ENCODE measurements at regions not wholly inside any gene's neighbourhood (a gene's known extent, or its start where the extent isn't known, plus 50 kb on each side); places are given as distances from the start of the nearest gene placed in this dataset.

- no peak for DNase-seq
- no peak overlapping the region for H3K27ac ChIP-seq (ENCODE audit: low read depth in 1 of 2, low read length in 2 of 2)
- WGBS (ENCODE audit: insufficient coverage), result 100% methylated on average over 3 of the region's 4 CpGs
- peaks cover 0 to 1% (median 0%) of the 10 kb centered on the region in 3 donors for H3K27me3 Mint-ChIP-seq (ENCODE audit: low read depth in 3 of 3)
- intact Hi-C loops (cut with micrococcal nuclease), result no loop called here
- H2AFZ ChIP-seq (ENCODE audit: insufficient read depth, low read depth, low read length, poor library complexity, severe bottlenecking), result no peak overlapping the region
- H3K4me1 Mint-ChIP-seq, result no peaks in the 10 kb centered on the region
- no peaks in the 10 kb centered on the region for H3K27me3 ChIP-seq (ENCODE audit: control insufficient read depth in 2 of 2, insufficient read depth in 2 of 2, low read length in 2 of 2)
- H3K9me3 Mint-ChIP-seq, result peaks cover 0 to 12% (median 10%) of the 10 kb centered on the region in 7 donors
- H3K4me3 ChIP-seq (replicated peaks in 1 of 3; ENCODE audit: low read depth in 2 of 3, low read length in 3 of 3), result no peak overlapping the region
- H3K4me3 Mint-ChIP-seq, result no peak overlapping the region
- no peak overlapping the region for H3K27ac Mint-ChIP-seq
- no peaks in the 10 kb centered on the region for H3K36me3 ChIP-seq (replicated peaks in 1 of 2; ENCODE audit: control insufficient read depth in 1 of 2, insufficient read depth in 2 of 2, low read length in 2 of 2)
- H4K20me1 ChIP-seq (ENCODE audit: insufficient read depth, low read length), result no peaks in the 10 kb centered on the region
- no peaks in the 10 kb centered on the region for H3K4me1 ChIP-seq (ENCODE audit: control insufficient read depth in 1 of 2, insufficient read depth in 2 of 2, low read length in 2 of 2)
- H3K36me3 Mint-ChIP-seq, result no peaks in the 10 kb centered on the region
- peaks cover 8 to 9% of the 10 kb centered on the region in 2 donors for H3K9me3 ChIP-seq (replicated peaks in 1 of 2; ENCODE audit: control insufficient read depth in 1 of 2, insufficient read depth in 1 of 2, low read length in 2 of 2)
- no peak overlapping the region for H3K4me2 ChIP-seq (replicated peaks; ENCODE audit: extremely low read depth, low read length, poor library complexity, severe bottlenecking)
- no peak overlapping the region for H3K9ac ChIP-seq (ENCODE audit: insufficient read depth, low read length, poor library complexity, severe bottlenecking)
- TF ChIP-seq, protein P1, sequence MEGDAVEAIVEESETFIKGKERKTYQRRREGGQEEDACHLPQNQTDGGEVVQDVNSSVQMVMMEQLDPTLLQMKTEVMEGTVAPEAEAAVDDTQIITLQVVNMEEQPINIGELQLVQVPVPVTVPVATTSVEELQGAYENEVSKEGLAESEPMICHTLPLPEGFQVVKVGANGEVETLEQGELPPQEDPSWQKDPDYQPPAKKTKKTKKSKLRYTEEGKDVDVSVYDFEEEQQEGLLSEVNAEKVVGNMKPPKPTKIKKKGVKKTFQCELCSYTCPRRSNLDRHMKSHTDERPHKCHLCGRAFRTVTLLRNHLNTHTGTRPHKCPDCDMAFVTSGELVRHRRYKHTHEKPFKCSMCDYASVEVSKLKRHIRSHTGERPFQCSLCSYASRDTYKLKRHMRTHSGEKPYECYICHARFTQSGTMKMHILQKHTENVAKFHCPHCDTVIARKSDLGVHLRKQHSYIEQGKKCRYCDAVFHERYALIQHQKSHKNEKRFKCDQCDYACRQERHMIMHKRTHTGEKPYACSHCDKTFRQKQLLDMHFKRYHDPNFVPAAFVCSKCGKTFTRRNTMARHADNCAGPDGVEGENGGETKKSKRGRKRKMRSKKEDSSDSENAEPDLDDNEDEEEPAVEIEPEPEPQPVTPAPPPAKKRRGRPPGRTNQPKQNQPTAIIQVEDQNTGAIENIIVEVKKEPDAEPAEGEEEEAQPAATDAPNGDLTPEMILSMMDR (IDR thresholded peaks at IDR 0.05), result no peak
- no peaks in the 10 kb centered on the region for H3K79me2 ChIP-seq (ENCODE audit: insufficient read depth, low read length)
Measured at GRCh38 chr5:63629951-63630630, 332.2 kb downstream of the HTR1A start.

DNA sequence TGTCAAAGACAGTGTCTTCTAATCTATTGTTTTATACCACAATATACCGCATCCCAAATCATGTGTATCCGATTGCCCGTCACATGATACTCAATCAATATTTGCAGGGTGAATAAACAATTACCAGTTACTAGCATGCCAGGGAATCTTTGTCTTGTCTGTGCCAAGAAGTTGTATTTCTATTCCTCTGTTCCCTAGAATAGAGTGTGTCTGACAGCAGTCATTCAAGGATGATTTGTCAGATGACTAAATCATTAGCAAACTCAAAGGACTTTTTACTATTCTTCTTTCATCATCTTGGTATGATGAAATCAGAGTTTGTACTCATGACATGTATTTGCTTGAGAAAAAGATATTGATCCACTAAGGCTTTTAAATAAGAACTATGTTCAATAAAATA, 348.8 kb downstream of the HTR1A start:
- Histone ChIP-seq H3K36me3 (replicated peaks in 1 of 2; ENCODE audit: control insufficient read depth in 1 of 2, insufficient read depth in 2 of 2, low read length in 2 of 2) (no peaks in the 10 kb centered on the region), H3K4me1 (ENCODE audit: control insufficient read depth in 1 of 2, insufficient read depth in 2 of 2, low read length in 2 of 2) (no peaks in the 10 kb centered on the region), H3K4me3 (replicated peaks in 1 of 3; ENCODE audit: low read depth in 2 of 3, low read length in 3 of 3) (no peak overlapping the region), H3K4me2 (replicated peaks; ENCODE audit: extremely low read depth, low read length, poor library complexity, severe bottlenecking) (no peak overlapping the region), H3K27me3 (ENCODE audit: control insufficient read depth in 2 of 2, insufficient read depth in 2 of 2, low read length in 2 of 2) (no peaks in the 10 kb centered on the region), H3K9me3 (replicated peaks in 1 of 2; ENCODE audit: control insufficient read depth in 1 of 2, insufficient read depth in 1 of 2, low read length in 2 of 2) (no peaks in the 10 kb centered on the region), H3K9ac (ENCODE audit: insufficient read depth, low read length, poor library complexity, severe bottlenecking) (no peak overlapping the region), H3K79me2 (ENCODE audit: insufficient read depth, low read length) (no peaks in the 10 kb centered on the region), H3K27ac (ENCODE audit: low read depth in 1 of 2, low read length in 2 of 2) (no peak overlapping the region), H2AFZ (ENCODE audit: insufficient read depth, low read depth, low read length, poor library complexity, severe bottlenecking) (no peak overlapping the region), H4K20me1 (ENCODE audit: insufficient read depth, low read length) (no peaks in the 10 kb centered on the region)
- DNase-seq, result no peak
- TF ChIP-seq, protein P1 (IDR thresholded peaks at IDR 0.05), result no peak
- Mint-ChIP-seq H3K27me3 (ENCODE audit: low read depth in 3 of 3) (no peaks in the 10 kb centered on the region), H3K9me3 (peaks cover 0 to 8% (median 0%) of the 10 kb centered on the region in 7 donors), H3K36me3 (no peaks in the 10 kb centered on the region), H3K27ac (no peak overlapping the region), H3K4me3 (no peak overlapping the region), H3K4me1 (no peaks in the 10 kb centered on the region)
- intact Hi-C loops (cut with micrococcal nuclease), result no loop called here
- WGBS (ENCODE audit: insufficient coverage), result no CpG with 5 or more reads among the region's 3 CpGs

All from CD14-positive monocyte (primary cell).